GM19035 (cell line): ENCODE measurements at regions not wholly inside any gene's neighbourhood (a gene's known extent, or its start where the extent isn't known, plus 50 kb on each side); places are given as distances from the start of the nearest gene placed in this dataset.

Experiments
- ATAC-seq: cut with Tn5 transposase; IDR thresholded peaks from one replicate; pipeline ENCODE4 v1.9.1; 2021; ENCODE audit not compliant: unreplicated experiment

DNA sequence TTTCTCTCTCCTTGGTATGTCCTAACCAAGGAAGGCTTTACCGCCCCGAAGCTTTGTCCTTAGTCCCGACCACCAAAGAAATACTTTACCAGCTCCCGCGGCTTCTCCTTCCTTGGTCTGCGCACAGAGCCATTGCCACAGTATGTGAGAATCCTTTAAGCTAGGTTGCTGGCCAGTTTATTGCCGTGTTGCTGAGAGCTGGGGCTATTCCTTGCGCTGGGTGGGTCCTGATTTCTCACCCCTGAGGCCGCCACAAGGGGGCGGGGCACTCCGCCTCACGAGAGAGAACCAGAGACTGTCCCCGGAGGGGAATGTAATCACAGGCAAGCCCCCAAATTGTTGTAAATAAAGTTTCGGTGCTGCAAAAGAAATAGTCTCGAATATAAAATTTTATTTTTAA is 331.0 kb upstream of the PCDH10 start:
- no peak for ATAC-seq

GRCh38 chr4:132823419-132823818 is 325.7 kb upstream of the PCDH10 start:
- ATAC-seq = no peak

DNA sequence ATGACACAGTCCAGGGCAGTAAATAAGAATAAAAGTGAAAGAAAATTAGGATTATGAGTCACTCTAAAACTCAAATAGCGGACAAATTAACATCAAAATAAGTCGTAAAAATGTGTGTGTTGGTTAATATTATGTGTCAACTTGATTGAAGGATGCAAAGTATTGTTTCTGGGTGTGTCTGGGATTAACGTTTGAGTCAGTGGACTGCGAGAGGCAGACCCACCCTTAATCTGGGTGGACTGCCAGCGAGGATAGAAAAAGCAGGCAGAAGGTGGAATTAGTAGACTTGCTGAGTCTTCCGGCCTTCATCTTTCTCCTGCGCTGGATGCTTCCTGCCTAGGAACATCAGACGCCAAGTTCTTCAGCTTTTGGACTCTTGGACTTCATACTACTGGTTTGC is 324.3 kb upstream of the PCDH10 start:
- ATAC-seq = no peak

DNA sequence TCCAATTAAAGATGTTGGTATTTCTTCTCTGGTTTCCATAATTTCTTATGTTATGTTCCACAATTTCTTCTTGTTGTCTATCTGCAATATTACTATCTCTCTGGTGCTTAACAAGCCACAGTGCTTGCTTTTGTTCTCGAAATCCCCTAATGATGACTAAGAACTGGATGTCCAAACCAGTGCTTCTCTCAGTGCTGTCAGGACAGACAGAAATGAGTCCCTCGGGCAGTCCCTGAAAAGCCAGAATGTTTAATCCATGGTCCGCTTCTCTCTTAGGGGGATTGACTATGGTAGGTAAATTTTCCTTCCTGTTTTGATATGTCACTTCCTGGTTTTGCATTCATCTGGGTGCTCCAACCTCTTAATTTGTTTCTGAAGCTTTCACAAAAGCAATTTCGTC is 321.6 kb upstream of the PCDH10 start:
- ATAC-seq = peak; percentile 69

- ATAC-seq = no peak
Observed at GRCh38 chr4:132838244-132838643, 310.9 kb upstream of the PCDH10 start.

- ATAC-seq = no peak
Observed at GRCh38 chr4:132839070-132839469, 310.0 kb upstream of the PCDH10 start.

- ATAC-seq = no peak
Observed at GRCh38 chr4:132859929-132860328, 289.2 kb upstream of the PCDH10 start.

DNA sequence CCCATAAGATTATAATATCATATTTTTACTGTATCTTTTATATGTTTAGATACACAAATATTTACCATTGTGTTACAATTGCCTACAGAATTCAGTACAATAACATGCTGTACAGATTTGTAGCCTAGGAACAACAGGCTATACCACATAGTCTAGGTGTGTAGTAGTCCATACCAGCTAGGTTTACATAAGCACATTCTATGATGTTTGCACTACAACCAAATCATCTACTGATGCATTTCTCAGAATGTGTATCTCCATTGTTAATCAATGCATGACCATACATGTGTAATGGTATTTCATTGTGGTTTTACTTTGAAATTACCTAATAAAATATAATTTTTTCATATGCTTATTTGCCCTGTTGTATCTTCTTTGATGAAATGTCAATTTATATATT is 288.1 kb upstream of the PCDH10 start:
- ATAC-seq = no peak

- no peak for ATAC-seq
Observed at GRCh38 chr4:132863619-132864018, 285.5 kb upstream of the PCDH10 start.

GRCh38 chr4:132865458-132865857 is 283.6 kb upstream of the PCDH10 start:
- no peak for ATAC-seq

DNA sequence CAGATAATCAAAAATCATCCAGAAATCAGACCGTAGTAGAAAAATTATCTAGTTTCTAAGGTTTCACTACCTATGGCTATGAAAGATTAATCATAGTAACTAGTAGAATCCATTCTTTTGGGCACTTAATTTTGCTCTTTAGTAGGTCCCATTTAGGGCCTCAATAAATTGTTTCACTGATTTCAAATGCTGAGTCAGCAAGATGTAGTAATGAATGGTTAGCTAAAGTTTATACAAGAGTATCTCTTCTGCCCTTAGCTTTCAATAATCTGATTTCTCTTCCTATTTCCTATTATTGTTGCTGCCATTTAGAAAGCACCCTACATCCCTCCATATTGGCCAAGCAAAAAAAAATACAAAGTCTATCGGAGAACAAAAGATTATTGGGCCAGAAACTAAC is 283.2 kb upstream of the PCDH10 start:
- no peak for ATAC-seq

DNA sequence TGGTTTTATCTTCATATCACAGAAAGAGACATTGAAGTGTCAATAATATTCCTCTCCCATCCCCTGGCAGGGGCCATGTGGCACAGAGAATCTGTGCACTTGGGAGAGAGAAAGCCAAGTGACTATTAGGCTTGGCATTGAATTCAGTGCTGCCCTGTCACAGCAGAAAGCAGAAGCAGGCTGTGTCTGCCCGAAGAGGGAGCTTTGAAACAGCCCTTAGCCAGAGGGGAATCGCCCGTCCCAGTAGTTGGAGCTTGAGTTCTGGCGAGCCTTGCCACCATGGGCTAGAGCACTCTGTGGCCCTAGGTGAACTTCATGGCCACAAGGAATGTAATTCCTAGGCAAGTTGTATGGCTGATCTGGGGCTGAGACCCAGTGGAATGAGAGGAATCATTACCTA is 282.5 kb upstream of the PCDH10 start:
- ATAC-seq = no peak

GRCh38 chr4:132893787-132894186 is 255.3 kb upstream of the PCDH10 start:
- no peak for ATAC-seq

DNA sequence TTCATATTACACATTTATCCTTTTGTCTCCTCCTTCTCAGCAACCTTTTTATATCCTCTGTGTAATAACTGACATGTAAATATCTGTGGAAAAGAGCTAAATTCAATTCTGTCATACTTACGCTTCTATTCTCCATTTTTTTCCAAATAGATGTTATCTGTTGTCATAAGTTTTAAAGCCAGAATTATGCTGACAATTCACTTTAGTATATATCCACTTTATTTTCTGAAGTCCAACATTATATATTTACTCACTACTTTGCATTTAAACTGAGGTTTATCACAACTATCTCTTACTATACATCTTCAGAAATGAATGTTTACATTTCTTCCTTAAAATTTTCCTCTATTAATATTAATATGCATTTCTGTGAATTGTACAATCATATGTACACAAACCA is 247.9 kb upstream of the PCDH10 start:
- no peak for ATAC-seq

- ATAC-seq = no peak
Observed at GRCh38 chr4:132910229-132910748, 238.8 kb upstream of the PCDH10 start.

DNA sequence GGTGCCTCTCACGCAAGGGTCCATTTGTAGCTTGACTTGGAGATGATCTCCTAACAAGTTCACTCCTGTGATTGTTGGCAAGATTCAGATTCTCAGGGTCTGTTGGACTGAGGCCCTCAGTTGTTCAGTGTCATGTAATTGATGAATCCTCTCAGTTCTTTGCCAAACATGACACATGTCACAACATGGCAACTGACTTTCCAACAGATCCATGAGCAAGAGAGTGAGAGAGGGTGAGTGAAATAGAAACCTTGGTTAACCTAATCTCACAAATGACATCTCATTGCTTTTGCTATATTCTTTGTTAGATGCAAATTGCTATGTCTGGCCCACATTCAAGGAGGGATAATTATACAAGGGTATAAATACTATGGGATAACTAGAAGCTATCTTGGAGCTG is 231.0 kb upstream of the PCDH10 start:
- ATAC-seq = no peak

- ATAC-seq = no peak
Observed at GRCh38 chr4:132923516-132923915, 225.6 kb upstream of the PCDH10 start.

- ATAC-seq = no peak
Observed at GRCh38 chr4:132934911-132935310, 214.2 kb upstream of the PCDH10 start.

DNA sequence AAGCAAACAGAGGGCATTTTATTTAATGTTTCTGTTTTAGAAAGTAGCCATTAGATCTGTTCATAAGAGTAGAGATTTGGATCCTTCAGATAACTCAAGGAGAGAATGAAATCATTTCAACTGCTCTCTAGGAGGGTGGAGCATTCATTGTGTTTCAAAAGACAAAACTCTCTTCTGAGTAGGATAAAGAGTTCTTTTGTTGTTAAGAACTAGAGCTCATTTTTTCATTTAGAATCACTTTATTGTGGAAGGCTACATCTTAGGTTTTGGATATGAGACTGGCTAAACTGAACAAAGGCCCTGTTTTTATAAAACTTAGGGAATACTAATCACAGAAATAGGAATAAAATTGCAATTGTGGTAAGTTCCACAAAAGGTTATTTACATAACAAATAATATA is 193.9 kb upstream of the PCDH10 start:
- no peak for ATAC-seq

DNA sequence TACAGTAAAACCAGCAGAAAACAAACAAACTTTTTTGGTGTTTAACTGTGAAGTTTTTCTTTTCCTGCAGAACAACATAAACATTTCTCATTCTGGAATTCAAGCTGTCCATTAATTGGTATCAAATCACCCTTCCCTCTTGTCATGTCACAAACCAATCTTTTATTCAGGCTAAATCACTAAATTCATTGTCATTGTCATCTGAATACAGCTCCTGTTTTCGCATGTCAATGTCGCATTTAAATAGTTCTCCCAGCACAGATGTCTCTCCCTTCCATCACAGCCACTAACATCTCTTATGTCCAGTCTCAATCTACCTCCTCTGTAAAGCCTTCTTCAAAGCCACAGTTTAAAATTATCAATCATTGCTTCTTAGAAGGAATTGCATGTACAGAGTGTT is 192.1 kb upstream of the PCDH10 start:
- no peak for ATAC-seq

- ATAC-seq = no peak
Observed at GRCh38 chr4:132958457-132959263, 190.4 kb upstream of the PCDH10 start.

DNA sequence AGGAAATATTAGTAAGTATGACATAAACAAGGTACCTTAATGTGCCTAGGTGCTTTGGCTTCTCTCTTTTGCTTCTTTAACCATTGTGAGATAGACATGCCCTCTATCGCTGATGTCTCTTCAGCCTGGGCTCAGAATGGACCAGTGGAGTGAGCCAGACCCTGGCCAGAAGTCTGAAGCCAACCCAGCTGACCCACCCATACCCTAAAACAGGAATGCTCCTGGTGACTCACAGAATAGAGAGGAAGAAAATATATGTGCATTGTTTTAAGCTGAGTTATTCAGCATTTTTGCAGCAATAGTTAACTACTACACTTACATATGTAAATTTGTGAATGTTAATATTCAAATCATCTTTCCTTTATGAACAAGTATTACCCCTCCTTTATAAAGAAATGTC is 167.5 kb upstream of the PCDH10 start:
- ATAC-seq = no peak

- no peak for ATAC-seq
Observed at GRCh38 chr4:132982151-132982550, 166.9 kb upstream of the PCDH10 start.
